GM12878 (cell line): ENCODE measurements at regions not wholly inside any gene's neighbourhood (a gene's known extent, or its start where the extent isn't known, plus 50 kb on each side); places are given as distances from the start of the nearest gene placed in this dataset.

Source experiments
- ATF3 ChIP-seq: IDR thresholded peaks from 2 replicates; pipeline ENCODE4 v1.6.1; 2011; ENCODE audit warnings: low read depth, mild to moderate bottlenecking, low read length, moderate library complexity, borderline replicate concordance; ENCODE audit errors: extremely low read depth
- EP300 ChIP-seq, 2 experiments: fragments of 150-350 bp in 1 of 2; IDR thresholded peaks; 2 replicates each; pipeline ENCODE4 v1.6.1; 2011 to 2012; ENCODE audit warnings: low read depth in 2 of 2, low read length in 2 of 2, borderline replicate concordance in 1 of 2, improper control_type of control experiment in 1 of 2, inconsistent platforms in 1 of 2; ENCODE audit not compliant: control insufficient read depth in 1 of 2
- POLR2A ChIP-seq: IDR thresholded peaks from 2 replicates; pipeline ENCODE4 v1.6.1; 2011; ENCODE audit warnings: low read depth, mild to moderate bottlenecking, low read length
- ZNF217 ChIP-seq: fragments of 450-650 bp; IDR thresholded peaks from 2 replicates; pipeline ENCODE4 v1.6.1; 2017; ENCODE audit warnings: antibody characterized with exemption, mild to moderate bottlenecking
- TF ChIP-seq, protein P1 (sequence below), 3 experiments: IDR thresholded peaks in 2 of 3; conservative IDR thresholded peaks in 1 of 3; 2 replicates each; pipeline ENCODE4 v1.5.1; 2011; ENCODE audit warnings: low read depth in 3 of 3, low read length in 3 of 3, mild to moderate bottlenecking in 3 of 3, control low read depth in 2 of 3, moderate library complexity in 2 of 3, inconsistent platforms in 1 of 3, mixed read lengths in 1 of 3; ENCODE audit not compliant: control insufficient read depth in 2 of 3, insufficient read depth in 1 of 3; ENCODE audit errors: extremely low read depth in 1 of 3

- TF ChIP-seq, protein P1, sequence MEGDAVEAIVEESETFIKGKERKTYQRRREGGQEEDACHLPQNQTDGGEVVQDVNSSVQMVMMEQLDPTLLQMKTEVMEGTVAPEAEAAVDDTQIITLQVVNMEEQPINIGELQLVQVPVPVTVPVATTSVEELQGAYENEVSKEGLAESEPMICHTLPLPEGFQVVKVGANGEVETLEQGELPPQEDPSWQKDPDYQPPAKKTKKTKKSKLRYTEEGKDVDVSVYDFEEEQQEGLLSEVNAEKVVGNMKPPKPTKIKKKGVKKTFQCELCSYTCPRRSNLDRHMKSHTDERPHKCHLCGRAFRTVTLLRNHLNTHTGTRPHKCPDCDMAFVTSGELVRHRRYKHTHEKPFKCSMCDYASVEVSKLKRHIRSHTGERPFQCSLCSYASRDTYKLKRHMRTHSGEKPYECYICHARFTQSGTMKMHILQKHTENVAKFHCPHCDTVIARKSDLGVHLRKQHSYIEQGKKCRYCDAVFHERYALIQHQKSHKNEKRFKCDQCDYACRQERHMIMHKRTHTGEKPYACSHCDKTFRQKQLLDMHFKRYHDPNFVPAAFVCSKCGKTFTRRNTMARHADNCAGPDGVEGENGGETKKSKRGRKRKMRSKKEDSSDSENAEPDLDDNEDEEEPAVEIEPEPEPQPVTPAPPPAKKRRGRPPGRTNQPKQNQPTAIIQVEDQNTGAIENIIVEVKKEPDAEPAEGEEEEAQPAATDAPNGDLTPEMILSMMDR (IDR thresholded peaks at IDR 0.05 in 2 of 3, conservative IDR thresholded peaks at IDR 0.05 in 1 of 3; ENCODE audit: control insufficient read depth in 2 of 3, extremely low read depth in 1 of 3, insufficient read depth in 1 of 3, low read depth in 3 of 3, low read length in 3 of 3), result no peak
- TF ChIP-seq ATF3, result no peak
- TF ChIP-seq EP300 (IDR thresholded peaks at IDR 0.05; ENCODE audit: borderline replicate concordance in 1 of 2, control insufficient read depth in 1 of 2, low read depth in 2 of 2, low read length in 2 of 2), result no peak
- TF ChIP-seq POLR2A, result no peak
- TF ChIP-seq ZNF217, result no peak
These were observed 76.8 kb upstream of the SOX13 start for GRCh38 chr1:203996126-203996525.
